ENCODE measurements at regions not wholly inside any gene's neighbourhood (a gene's known extent, or its start where the extent isn't known, plus 50 kb on each side); places are given as distances from the start of the nearest gene placed in this dataset.

DNA sequence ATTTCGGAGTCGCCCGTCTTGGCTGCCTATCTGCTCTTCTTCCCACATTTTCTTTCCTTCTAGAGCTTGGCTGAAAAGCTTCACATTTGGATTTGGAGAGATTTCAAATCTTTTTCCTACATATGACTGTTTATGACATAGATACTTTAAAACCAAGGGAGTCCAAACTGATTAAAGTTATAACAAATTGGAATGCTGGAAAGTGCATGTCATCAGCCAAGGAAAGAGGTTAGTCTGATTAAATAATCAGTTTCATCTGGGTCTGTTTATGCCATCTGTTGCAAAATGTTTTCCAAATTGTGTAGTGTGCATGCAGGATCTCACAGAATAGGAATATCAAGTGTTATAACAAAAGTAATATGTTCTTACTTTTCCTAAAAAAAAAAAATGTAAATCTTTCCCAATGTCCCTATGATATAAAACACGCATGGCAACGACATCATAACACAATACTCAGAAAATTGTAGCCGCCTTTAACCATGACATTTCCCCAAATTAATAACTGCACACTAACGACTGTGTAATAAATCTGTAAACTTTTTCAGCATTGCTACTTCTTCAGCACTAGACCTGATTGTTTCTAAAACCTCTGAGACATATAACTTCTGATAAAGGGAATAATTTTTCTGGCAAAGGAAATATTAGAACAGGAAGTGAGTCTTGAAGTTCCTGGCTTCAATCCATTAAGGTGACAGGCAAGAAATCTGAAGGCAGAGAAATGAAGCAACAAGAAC lies 230.2 kb upstream of the FOXQ1 start:
- DNase-seq, result no peak

DNA sequence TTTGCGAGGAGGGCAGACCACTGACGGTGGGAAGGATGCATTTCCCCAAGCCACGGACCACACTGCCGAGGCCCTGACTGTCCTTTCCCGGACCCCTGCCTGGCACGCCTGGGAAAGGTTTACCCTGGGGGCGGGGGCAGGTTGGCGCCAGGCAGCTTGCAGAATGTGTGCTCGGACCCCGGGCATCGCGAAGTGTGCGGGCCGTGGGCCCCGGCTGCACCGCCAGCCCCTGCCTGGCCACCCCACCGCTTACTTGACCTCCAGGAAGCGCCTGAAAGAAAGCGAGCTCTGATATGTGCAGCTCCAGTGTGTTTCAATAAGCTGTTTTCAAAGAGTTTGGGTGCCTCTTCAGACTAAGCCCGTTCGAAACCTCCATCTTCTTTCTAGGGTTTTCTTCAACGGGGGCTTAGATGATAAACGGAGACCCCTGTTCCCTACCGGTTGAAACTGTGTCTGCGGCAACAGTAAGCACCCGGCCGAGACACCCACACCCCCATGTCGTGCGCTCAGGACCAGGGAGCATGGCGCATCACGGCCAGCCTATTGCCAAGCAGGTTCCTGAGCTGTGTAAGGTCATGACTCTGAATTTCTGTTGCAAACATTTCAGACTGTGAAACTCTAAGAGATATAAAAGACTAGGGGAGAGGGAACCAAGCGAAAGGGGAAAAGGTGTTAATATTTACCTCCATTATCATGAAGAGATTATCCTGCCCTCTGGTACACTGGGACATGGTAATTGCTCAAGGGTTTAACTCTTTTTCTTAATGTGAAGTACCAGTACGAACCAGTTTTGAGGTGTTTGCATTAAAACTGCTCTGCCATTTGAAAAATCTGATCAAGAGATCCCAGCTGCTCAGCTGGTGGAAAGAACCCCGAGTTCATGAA lies 231.2 kb upstream of the FOXQ1 start:
- no peak for DNase-seq

- DNase-seq, result no peak
These were observed 232.4 kb upstream of the FOXQ1 start for GRCh38 chr6:1079525-1079924.

- DNase-seq, result no peak
These were observed 234.2 kb upstream of the FOXQ1 start for GRCh38 chr6:1077478-1078416.

DNA sequence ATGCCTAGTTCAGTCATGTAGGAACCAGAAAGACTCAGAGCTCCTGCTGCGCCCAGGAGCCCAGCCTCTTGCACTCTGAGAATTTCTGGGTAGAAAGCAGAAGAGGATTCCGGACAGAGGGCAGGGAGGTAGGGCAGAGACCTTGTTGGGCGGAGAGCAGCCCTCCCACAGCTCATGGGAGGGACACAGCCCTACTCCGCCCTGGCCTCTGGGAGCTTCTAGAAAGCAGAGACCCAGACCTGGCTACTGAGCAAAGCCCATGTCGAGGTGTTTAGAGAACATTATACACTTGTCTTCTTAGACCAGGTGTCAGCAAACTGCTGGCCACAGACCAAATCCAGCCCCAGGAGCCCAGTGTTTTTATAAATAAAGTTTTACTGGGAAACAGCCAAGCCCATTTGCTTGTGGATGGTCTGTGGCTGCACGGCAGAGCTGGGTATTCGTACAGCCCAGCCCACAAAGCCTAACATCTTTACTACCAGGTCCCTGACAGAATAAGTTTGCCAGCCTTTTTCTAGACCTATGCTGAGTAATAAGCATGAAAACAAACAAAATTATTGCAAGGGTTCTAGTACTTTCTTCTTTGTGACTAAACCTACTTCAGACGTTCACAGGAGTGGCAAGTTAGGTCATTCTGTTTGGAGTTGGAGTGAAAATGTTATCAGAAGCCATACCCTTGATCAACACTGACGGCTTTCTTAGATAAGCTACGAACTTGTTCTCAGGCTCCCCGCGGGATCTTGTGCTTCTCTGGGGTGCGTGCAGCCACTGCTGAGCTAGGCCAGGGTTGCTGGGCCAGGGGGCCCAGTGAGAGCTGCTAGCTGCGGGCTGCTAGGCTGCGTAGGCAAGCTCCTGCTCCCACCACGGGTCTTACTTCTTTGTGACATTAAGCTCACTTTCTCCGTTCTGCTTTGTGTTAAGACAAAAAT lies 235.1 kb upstream of the FOXQ1 start:
- no peak for DNase-seq

DNA sequence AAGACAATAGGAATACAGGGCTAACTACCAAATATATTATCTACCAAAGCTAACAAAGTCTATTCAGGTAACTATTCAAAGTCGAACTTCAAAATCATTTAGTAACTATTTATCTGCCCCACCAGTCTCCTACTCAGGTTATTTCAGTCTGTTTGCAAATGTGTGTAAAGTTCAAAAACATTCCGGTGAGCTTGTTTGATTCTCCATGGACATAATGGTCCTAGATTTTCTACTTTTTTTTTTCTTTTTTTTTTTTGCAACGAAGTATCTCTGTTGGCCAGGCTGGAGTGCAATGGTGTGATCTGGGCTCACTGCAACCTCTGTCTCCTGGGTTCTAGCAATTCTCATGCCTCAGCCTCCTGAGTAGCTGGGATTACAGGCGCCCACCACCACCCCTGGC lies 236.0 kb upstream of the FOXQ1 start:
- DNase-seq, result no peak

DNA sequence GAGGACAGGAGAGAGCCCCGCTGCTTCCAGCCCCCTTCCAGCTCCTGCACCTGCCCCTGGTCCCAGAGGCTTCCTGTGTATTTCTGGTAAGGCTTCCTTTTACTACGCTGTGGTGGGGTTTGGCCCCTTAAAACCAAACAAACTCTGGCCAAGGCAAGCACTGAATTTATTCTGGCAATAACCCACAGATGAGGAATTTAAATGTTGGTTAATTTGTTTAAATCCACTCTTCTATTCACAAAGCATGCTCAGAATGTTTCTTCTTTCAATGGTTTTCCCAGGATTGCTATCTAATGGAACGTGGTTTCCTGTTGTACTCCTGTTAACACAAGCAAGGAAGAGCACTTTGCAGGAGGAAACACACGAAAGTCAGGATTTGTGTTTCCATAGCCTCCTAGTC lies 236.5 kb upstream of the FOXQ1 start:
- DNase-seq, result no peak

DNA sequence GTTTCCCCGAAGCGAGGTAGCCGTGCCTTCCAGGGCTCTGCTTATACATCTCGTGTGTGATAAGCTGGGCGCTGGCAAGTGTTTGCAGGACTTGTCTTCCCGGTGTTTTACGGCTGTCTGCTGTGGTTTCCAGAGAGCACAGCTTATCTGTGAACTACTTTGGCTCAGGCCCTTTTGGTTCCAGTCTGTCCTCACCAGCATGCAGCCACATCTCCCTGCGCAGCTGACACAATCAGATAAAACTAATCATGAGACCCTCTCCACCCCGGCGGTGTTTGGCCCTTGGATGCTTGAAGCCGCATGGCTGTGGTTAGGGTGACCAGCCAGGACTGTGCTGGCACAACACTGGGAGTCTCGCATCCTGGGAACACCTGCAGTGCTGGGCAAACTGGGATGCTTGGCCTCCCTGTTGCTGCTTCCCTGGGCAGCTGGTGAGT lies 241.8 kb upstream of the FOXQ1 start:
- no peak for DNase-seq

DNA sequence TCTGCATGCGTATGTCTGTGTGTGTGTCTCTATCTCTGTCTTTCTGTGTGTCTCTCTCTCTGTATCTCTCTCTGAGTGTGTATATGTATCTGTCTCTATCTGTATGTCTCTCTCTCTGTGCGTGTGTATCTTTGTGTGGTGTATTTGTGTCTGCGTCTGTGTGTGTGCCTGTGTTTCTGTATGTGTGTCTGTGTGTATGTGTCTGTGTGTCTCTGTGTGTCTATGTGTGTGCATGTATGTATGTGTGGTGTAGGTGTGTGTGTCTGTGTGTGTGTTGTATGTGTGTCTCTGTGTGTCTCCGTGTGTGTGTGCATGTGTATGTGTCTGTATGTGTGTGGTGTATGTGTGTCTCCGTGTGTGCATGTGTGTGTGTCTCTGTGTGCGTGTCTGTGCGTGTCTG lies 243.0 kb upstream of the FOXQ1 start:
- no peak for DNase-seq

- DNase-seq, result no peak
These were observed 243.8 kb upstream of the FOXQ1 start for GRCh38 chr6:1068068-1068467.

DNA sequence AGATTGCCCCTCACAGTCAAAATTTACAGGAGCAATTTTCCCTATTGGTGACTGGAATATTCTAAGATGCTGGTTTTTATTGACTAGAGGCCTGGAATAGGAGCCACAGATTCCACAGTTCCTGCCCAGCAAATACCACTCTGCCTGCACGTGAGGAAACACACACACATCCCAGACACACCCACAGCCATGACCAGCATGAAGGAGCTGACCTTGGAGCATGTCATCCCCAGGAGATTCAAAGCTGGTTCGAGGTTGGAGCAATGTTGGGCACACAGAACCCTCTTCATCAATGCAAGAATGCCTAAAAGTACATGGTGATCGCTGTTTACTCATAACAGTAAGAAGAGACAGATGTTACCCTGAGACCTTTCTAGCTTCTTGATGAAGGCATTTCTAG lies 244.6 kb upstream of the FOXQ1 start:
- no peak for DNase-seq

GRCh38 chr6:1066449-1067090 lies 245.3 kb upstream of the FOXQ1 start:
- no peak for DNase-seq

GRCh38 chr6:1065986-1066385 lies 245.9 kb upstream of the FOXQ1 start:
- no peak for DNase-seq

DNA sequence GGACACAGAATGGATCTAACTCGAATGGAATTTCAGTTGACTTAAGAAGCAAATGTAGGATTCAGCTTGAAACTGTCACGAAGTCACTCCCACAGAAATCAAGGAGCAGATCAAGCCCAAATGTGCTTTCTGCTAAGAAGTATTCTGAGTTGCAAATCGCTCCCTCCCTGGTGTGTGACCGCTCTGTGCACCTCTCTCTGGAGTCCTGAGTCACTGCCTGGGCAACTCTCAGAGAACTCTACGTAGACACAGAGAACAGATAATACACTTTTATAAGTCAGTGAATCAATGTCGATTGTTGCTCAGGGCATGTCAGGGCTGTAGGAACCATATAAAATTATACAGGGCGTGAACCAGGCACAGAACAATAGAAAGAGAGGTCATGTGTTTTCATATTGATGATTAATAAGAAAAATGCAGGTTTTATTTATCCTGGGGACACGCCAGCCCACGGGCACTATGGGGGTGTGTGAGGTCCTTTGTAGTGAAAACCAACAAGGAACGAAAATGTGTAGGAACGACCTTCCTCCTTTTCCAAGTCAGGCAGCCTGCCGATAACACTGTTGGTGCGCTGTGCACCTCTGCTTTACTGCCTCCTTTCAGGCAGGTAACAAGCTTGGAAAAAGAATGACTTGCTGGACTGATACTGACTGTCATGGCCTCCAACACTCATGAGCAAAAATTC lies 248.1 kb upstream of the FOXQ1 start:
- DNase-seq, result no peak

- DNase-seq, result no peak
These were observed 248.9 kb upstream of the FOXQ1 start for GRCh38 chr6:1062786-1063545.

DNA sequence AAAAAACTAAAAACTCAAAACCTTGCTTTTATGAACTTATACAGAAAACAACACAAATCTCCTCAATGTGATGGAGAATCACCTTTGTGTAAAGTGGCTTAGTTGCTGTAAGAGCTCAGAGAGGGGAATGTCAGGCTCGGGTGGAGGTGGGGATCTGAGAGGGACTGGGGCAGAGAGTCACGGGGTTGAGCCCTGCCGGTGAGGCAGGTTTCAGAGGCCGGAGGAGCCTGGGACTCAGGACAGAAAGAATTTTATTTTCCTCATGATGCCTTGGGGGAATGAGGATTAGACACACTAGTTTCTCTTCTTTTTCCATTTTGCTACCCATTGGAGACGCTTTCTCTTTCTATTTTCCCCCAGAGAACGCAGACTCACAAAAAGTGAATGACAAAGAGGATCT lies 252.3 kb upstream of the FOXQ1 start:
- no peak for DNase-seq

GRCh38 chr6:1057490-1058135 lies 254.3 kb upstream of the FOXQ1 start:
- DNase-seq, result no peak

DNA sequence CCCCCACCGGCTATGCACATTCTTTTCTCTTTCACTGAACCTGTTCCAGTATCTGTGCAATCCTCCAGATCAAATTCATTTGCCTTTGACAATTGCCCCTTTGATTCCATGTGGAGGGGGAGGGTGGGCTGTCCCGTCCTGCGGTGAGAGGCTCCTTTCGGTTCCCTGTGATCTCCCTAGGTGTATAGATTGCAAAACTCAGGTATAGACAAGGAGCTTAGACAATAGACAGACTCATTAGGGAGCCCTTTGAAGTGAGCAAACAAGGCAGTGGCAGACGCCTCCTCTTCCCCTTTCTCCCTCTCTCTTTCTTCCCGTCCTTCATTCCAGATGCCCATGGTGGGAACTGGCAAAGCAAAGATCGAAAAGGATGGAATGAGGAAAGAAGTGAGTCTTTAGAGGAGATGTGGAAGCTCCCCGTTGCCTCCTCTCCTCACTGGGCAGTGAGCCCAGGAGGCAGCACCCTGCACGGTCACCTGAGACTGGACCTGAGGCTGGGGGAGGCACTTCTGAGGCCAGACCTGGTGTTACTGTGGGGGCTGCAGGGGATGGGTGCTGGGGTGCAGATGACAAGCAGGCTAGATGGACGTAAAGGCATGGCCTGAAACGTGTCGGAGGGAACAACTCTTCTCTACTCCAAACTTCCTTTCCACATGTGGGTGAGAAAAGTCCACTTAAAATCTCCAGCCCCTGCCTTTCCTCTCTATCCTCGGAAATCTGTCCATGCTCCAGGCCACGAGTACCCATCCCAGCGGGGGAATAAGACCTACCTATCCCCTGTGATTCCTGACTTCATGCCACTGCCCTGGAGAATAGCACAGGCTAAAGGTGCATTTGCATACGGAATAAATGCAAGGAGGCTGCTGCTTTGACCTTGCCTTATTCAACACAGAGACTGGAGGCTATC lies 256.6 kb upstream of the FOXQ1 start:
- no peak for DNase-seq

- no peak for DNase-seq
These were observed 257.3 kb upstream of the FOXQ1 start for GRCh38 chr6:1054653-1055014.

All from NCI-H1105 (cell line).